ENCODE measurements at regions not wholly inside any gene's neighbourhood (a gene's known extent, or its start where the extent isn't known, plus 50 kb on each side); places are given as distances from the start of the nearest gene placed in this dataset.
"Not testable (repeated sequence)": the region's sequence is repeated elsewhere in the genome, so short reads cannot be mapped to it uniquely, and the experiment has no call there.

GRCh38 chr1:199918196-199918769, 109.2 kb upstream of the NR5A2 start:
- no peaks in the 10 kb centered on the region for H3K4me1 ChIP-seq (ENCODE audit: control insufficient read depth, insufficient read depth, low read length)
- intact Hi-C loops (cut with micrococcal nuclease; ENCODE audit: unreplicated experiment) (no loop called here), in situ Hi-C loops (cut with HindIII; ENCODE audit: low pct_unique_long_range_greater_than_20kb, low sequenced_read_pairs) (no loop called here)
- no peak for TF ChIP-seq SIN3A (IDR thresholded peaks at IDR 0.05; ENCODE audit: borderline replicate concordance, insufficient read depth, low read depth, low read length)
- no peaks in the 10 kb centered on the region for H3K27me3 ChIP-seq (ENCODE audit: control insufficient read depth, insufficient read depth, low read length)
- no peak overlapping the region for H3K4me3 ChIP-seq (ENCODE audit: low read depth in 2 of 2, low read length in 2 of 2)
- H3K9me3 ChIP-seq (ENCODE audit: control insufficient read depth, insufficient read depth, low read depth, low read length), result no peaks in the 10 kb centered on the region
- DNase-seq (ENCODE audit: low read depth, low spot score) (no peak), ATAC-seq (no peak)
- ChIA-PET CTCF (no interaction called here), POLR2A (no interaction called here)
- BruUV-seq (replicated peaks), result no TSS peak
- H3K27ac ChIP-seq (ENCODE audit: low read length), result no peak overlapping the region
- no peaks in the 10 kb centered on the region for H3K36me3 ChIP-seq (ENCODE audit: control insufficient read depth, insufficient read depth, low read length)

GRCh38 chr1:199920635-199921034, 106.9 kb upstream of the NR5A2 start:
- CTCF ChIA-PET, result no interaction called here
- DNase-seq (ENCODE audit: low read depth, low spot score) (no peak), ATAC-seq (no peak)
- no peak overlapping the region for H3K4me3 ChIP-seq (ENCODE audit: low read depth in 2 of 2, low read length in 2 of 2)
- intact Hi-C loops (cut with micrococcal nuclease; ENCODE audit: unreplicated experiment) (no loop called here), in situ Hi-C loops (cut with HindIII; ENCODE audit: low pct_unique_long_range_greater_than_20kb, low sequenced_read_pairs) (no loop called here)
- no peak overlapping the region for H3K27ac ChIP-seq (ENCODE audit: low read length)
- no peaks in the 10 kb centered on the region for H3K27me3 ChIP-seq (ENCODE audit: control insufficient read depth, insufficient read depth, low read length)
- POLR2A ChIA-PET, result no interaction called here
- H3K9me3 ChIP-seq (ENCODE audit: control insufficient read depth, insufficient read depth, low read depth, low read length), result no peaks in the 10 kb centered on the region
- no peaks in the 10 kb centered on the region for H3K36me3 ChIP-seq (ENCODE audit: control insufficient read depth, insufficient read depth, low read length)
- no peak for TF ChIP-seq SIN3A (IDR thresholded peaks at IDR 0.05; ENCODE audit: borderline replicate concordance, insufficient read depth, low read depth, low read length)
- no peak for TF ChIP-seq CTCF (IDR thresholded peaks at IDR 0.05)
- TF ChIP-seq POLR2AphosphoS5 (IDR thresholded peaks at IDR 0.05; ENCODE audit: low read depth, low read length), result no peak
- no peak for TF ChIP-seq REST (IDR thresholded peaks at IDR 0.05; ENCODE audit: insufficient read depth in 1 of 2, low read depth in 2 of 2, low read length in 1 of 2)
- TF ChIP-seq TCF7L2 (IDR thresholded peaks at IDR 0.05; ENCODE audit: low read depth, low read length), result no peak
- no peaks in the 10 kb centered on the region for H3K4me1 ChIP-seq (ENCODE audit: control insufficient read depth, insufficient read depth, low read length)
- BruUV-seq (replicated peaks), result no TSS peak

- Histone ChIP-seq H3K36me3 (ENCODE audit: control insufficient read depth, insufficient read depth, low read length) (no peaks in the 10 kb centered on the region), H3K27ac (ENCODE audit: low read length) (no peak overlapping the region), H3K4me3 (ENCODE audit: low read depth in 2 of 2, low read length in 2 of 2) (no peak overlapping the region), H3K4me1 (ENCODE audit: control insufficient read depth, insufficient read depth, low read length) (0 out of 2 replicates have a peak, but pooled peaks cover 3% of the 10 kb centered on the region), H3K9me3 (ENCODE audit: control insufficient read depth, insufficient read depth, low read depth, low read length) (no peaks in the 10 kb centered on the region), H3K27me3 (ENCODE audit: control insufficient read depth, insufficient read depth, low read length) (no peaks in the 10 kb centered on the region)
- in situ Hi-C loops (cut with HindIII; ENCODE audit: low pct_unique_long_range_greater_than_20kb, low sequenced_read_pairs) (no loop called here), intact Hi-C loops (cut with micrococcal nuclease; ENCODE audit: unreplicated experiment) (no loop called here)
- no peak for TF ChIP-seq TCF7L2 (IDR thresholded peaks at IDR 0.05; ENCODE audit: low read depth, low read length)
- TF ChIP-seq REST (IDR thresholded peaks at IDR 0.05; ENCODE audit: insufficient read depth in 1 of 2, low read depth in 2 of 2, low read length in 1 of 2), result no peak
- no peak for TF ChIP-seq POLR2AphosphoS5 (IDR thresholded peaks at IDR 0.05; ENCODE audit: low read depth, low read length)
- TF ChIP-seq SIN3A (IDR thresholded peaks at IDR 0.05; ENCODE audit: borderline replicate concordance, insufficient read depth, low read depth, low read length), result no peak
- TF ChIP-seq CTCF (IDR thresholded peaks at IDR 0.05), result no peak
- POLR2A ChIA-PET, result no interaction called here
- CTCF ChIA-PET, result no interaction called here
- no peak for DNase-seq (ENCODE audit: low read depth, low spot score)
- no peak for ATAC-seq
- no TSS peak for BruUV-seq (replicated peaks)
These were observed 98.0 kb upstream of the NR5A2 start for GRCh38 chr1:199929556-199929955.

- intact Hi-C loops (cut with micrococcal nuclease; ENCODE audit: unreplicated experiment); ATAC-seq; H3K9me3 ChIP-seq (ENCODE audit: control insufficient read depth, insufficient read depth, low read depth, low read length); H3K27me3 ChIP-seq (ENCODE audit: control insufficient read depth, insufficient read depth, low read length); BruUV-seq (replicated peaks); DNase-seq (ENCODE audit: low read depth, low spot score); in situ Hi-C loops (cut with HindIII; ENCODE audit: low pct_unique_long_range_greater_than_20kb, low sequenced_read_pairs); H3K36me3 ChIP-seq (ENCODE audit: control insufficient read depth, insufficient read depth, low read length); H3K27ac ChIP-seq (ENCODE audit: low read length); H3K4me3 ChIP-seq (ENCODE audit: low read depth in 2 of 2, low read length in 2 of 2); POLR2A ChIA-PET; CTCF ChIA-PET; H3K4me1 ChIP-seq (ENCODE audit: control insufficient read depth, insufficient read depth, low read length): not testable (repeated sequence)
These were observed 97.4 kb upstream of the NR5A2 start for GRCh38 chr1:199930067-199930466.
